OCI-LY3 (cell line): ENCODE measurements at regions not wholly inside any gene's neighbourhood (a gene's known extent, or its start where the extent isn't known, plus 50 kb on each side); places are given as distances from the start of the nearest gene placed in this dataset.

Source experiments
- H2AFZ ChIP-seq: fragments of 200-600, 300-600 bp; shearing (Covaris generic); 2 replicates; pipeline ENCODE4 v1.6.0; 2014; ENCODE audit warnings: antibody characterized with exemption, low read depth, low read length
- H3K27ac ChIP-seq: fragments of 200-600, 300-600 bp; sonication (generic); 2 replicates; pipeline ENCODE4 v1.5.1; 2014; ENCODE audit warnings: mild to moderate bottlenecking, low read length, moderate library complexity, mixed read lengths
- H3K27me3 ChIP-seq: fragments of 200-600, 300-600 bp; sonication (generic); 2 replicates; pipeline ENCODE4 v1.6.1; 2014; ENCODE audit warnings: low read depth, low read length, mixed read lengths
- H3K36me3 ChIP-seq: fragments of 200-600, 300-600 bp; sonication (generic); replicated peaks from 2 replicates; pipeline ENCODE3; 2014; ENCODE audit warnings: low read depth, low read length, mixed read lengths
- H3K4me1 ChIP-seq: fragments of 300-600, 200-600 bp; sonication (generic); 2 replicates; pipeline ENCODE4 v1.6.1; 2014; ENCODE audit warnings: low read length, mixed read lengths
- H3K4me2 ChIP-seq: fragments of 200-600, 300-600 bp; sonication (generic); 2 replicates; pipeline ENCODE4 v1.6.1; 2014; ENCODE audit warnings: low read length, mixed read lengths
- H3K4me3 ChIP-seq: fragments of 300-600, 200-600 bp; sonication (generic); 2 replicates; pipeline ENCODE4 v1.5.1; 2014; ENCODE audit warnings: antibody characterized with exemption, mild to moderate bottlenecking, low read length, moderate library complexity
- H3K79me2 ChIP-seq: fragments of 300-600, 200-600 bp; shearing (Covaris generic); 2 replicates; pipeline ENCODE4 v1.6.1; 2014; ENCODE audit warnings: mild to moderate bottlenecking, low read length, mixed read lengths
- H3K9ac ChIP-seq: fragments of 300-600, 200-600 bp; shearing (Covaris generic); 2 replicates; pipeline ENCODE4 v1.6.0; 2014; ENCODE audit warnings: mild to moderate bottlenecking, low read length, moderate library complexity
- H3K9me3 ChIP-seq: fragments of 200-600, 300-600 bp; shearing (Covaris generic); 2 replicates; pipeline ENCODE4 v1.6.1; 2014; ENCODE audit warnings: low read length, mixed read lengths; ENCODE audit not compliant: insufficient read depth
- H4K20me1 ChIP-seq: fragments of 200-600, 300-600 bp; sonication (generic); 2 replicates; pipeline ENCODE4 v1.6.1; 2016; ENCODE audit warnings: low read length, mixed read lengths; ENCODE audit not compliant: insufficient read depth
- EZH2phosphoT487 ChIP-seq: fragments of 200-600 bp; shearing (Covaris generic); IDR thresholded peaks from 2 replicates; pipeline ENCODE4 v1.6.1; 2018; ENCODE audit warnings: antibody characterized with exemption, mixed run types, low read depth
- TF ChIP-seq, protein P1 (sequence below): fragments of 200-600, 300-600 bp; sonication (generic); IDR thresholded peaks from 2 replicates; pipeline ENCODE4 v1.5.1; 2014; ENCODE audit warnings: antibody characterized with exemption, low read length, low read depth

DNA sequence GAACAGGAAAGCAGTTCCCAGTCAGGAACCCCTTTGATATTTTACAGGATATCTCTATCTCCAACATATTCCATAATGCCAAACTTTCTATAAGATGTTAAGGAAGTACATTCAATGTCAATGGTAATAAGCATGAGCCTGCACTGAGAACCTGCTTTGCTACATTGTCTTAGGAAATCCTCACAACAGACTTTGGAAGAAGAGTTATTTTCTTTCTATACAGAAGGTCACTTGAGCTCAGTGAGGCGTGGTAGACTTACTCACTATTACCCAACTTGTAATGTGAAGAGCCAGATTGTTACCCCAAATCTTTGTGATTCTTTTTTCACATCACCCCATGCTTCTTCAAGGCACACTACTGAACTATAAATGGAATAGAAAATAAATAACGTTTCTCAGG lies 435.9 kb downstream of the DNAH5 start:
- H2AFZ ChIP-seq, result no peak overlapping the region
- no peak overlapping the region for H3K27ac ChIP-seq
- H3K4me1 ChIP-seq, result no peaks in the 10 kb centered on the region
- H3K9me3 ChIP-seq, result no peaks in the 10 kb centered on the region
- no peaks in the 10 kb centered on the region for H3K79me2 ChIP-seq
- H3K36me3 ChIP-seq, result no peaks in the 10 kb centered on the region
- no peaks in the 10 kb centered on the region for H3K27me3 ChIP-seq
- H3K9ac ChIP-seq, result no peak overlapping the region
- TF ChIP-seq EZH2phosphoT487, result no peak
- TF ChIP-seq, protein P1, sequence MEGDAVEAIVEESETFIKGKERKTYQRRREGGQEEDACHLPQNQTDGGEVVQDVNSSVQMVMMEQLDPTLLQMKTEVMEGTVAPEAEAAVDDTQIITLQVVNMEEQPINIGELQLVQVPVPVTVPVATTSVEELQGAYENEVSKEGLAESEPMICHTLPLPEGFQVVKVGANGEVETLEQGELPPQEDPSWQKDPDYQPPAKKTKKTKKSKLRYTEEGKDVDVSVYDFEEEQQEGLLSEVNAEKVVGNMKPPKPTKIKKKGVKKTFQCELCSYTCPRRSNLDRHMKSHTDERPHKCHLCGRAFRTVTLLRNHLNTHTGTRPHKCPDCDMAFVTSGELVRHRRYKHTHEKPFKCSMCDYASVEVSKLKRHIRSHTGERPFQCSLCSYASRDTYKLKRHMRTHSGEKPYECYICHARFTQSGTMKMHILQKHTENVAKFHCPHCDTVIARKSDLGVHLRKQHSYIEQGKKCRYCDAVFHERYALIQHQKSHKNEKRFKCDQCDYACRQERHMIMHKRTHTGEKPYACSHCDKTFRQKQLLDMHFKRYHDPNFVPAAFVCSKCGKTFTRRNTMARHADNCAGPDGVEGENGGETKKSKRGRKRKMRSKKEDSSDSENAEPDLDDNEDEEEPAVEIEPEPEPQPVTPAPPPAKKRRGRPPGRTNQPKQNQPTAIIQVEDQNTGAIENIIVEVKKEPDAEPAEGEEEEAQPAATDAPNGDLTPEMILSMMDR, result no peak
- no peak overlapping the region for H3K4me3 ChIP-seq
- H4K20me1 ChIP-seq, result no peaks in the 10 kb centered on the region
- no peak overlapping the region for H3K4me2 ChIP-seq

DNA sequence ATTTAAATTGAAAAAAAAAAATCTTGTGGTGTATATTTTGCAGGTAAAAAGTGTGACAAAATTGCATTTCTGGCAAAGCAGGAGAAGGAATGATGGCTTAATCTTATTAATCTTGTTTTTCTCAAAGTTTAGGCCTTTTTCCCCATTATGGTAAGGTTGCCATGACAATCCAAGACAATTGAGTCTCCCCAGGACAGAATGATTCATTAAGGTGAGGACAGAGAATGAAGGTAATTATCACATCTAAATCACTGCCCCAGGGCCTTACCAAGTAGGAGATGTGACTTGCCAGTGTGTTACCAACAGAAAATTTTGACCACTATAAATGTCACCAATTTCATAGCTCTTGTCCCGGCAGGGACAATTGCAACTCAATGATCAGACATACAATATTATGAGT lies 439.2 kb downstream of the DNAH5 start:
- Histone ChIP-seq H3K9me3 (no peaks in the 10 kb centered on the region), H3K4me1 (no peaks in the 10 kb centered on the region), H3K27ac (no peak overlapping the region), H3K4me3 (no peak overlapping the region), H2AFZ (no peak overlapping the region), H3K9ac (no peak overlapping the region), H3K27me3 (no peaks in the 10 kb centered on the region), H3K4me2 (no peak overlapping the region), H4K20me1 (no peaks in the 10 kb centered on the region), H3K36me3 (no peaks in the 10 kb centered on the region), H3K79me2 (no peaks in the 10 kb centered on the region)
- TF ChIP-seq EZH2phosphoT487, result no peak
- TF ChIP-seq, protein P1, result no peak

GRCh38 chr5:13503017-13503416 lies 441.5 kb downstream of the DNAH5 start:
- TF ChIP-seq EZH2phosphoT487, result no peak
- TF ChIP-seq, protein P1, result no peak
- no peak overlapping the region for H3K4me3 ChIP-seq
- H3K27ac ChIP-seq, result no peak overlapping the region
- H2AFZ ChIP-seq, result no peak overlapping the region
- no peak overlapping the region for H3K4me2 ChIP-seq
- H3K9me3 ChIP-seq, result no peaks in the 10 kb centered on the region
- no peaks in the 10 kb centered on the region for H3K27me3 ChIP-seq
- no peak overlapping the region for H3K9ac ChIP-seq
- no peaks in the 10 kb centered on the region for H3K36me3 ChIP-seq
- H3K79me2 ChIP-seq, result no peaks in the 10 kb centered on the region
- no peaks in the 10 kb centered on the region for H4K20me1 ChIP-seq
- no peaks in the 10 kb centered on the region for H3K4me1 ChIP-seq

- Histone ChIP-seq H3K27ac (no peak overlapping the region), H3K9ac (no peak overlapping the region), H3K79me2 (no peaks in the 10 kb centered on the region), H3K4me1 (no peaks in the 10 kb centered on the region), H2AFZ (no peak overlapping the region), H3K9me3 (no peaks in the 10 kb centered on the region), H4K20me1 (no peaks in the 10 kb centered on the region), H3K36me3 (no peaks in the 10 kb centered on the region), H3K4me3 (no peak overlapping the region), H3K27me3 (no peaks in the 10 kb centered on the region), H3K4me2 (no peak overlapping the region)
- TF ChIP-seq EZH2phosphoT487, result no peak
- TF ChIP-seq, protein P1, result no peak
These were observed 443.3 kb downstream of the DNAH5 start for GRCh38 chr5:13501176-13501575.
